WTC11 (cell line): ENCODE measurements at regions not wholly inside any gene's neighbourhood (a gene's known extent, or its start where the extent isn't known, plus 50 kb on each side); places are given as distances from the start of the nearest gene placed in this dataset.

Experiments used
- ATAC-seq: fragments of 200-7000 bp; cut with Tn5 transposase; 2 replicates; pipeline ENCODE4 v1.10.0; 2021; ENCODE audit warnings: mild to moderate bottlenecking, moderate library complexity
- CTCF ChIA-PET: fragments of 300-600 bp; sonication (Branson Sonifier 250); formaldehyde crosslinking; loops from one replicate; lab custom pipeline; 2021; ENCODE audit warnings: antibody characterized with exemption; lab: Charles Lee
- POLR2A ChIA-PET: fragments of 350-600 bp; sonication (Branson Sonifier 250); formaldehyde crosslinking; loops from one replicate; lab custom pipeline; 2021; ENCODE audit warnings: antibody characterized with exemption; lab: Charles Lee
- DNase-seq: peaks from one replicate; pipeline ENCODE4 v3.0.0; 2021; ENCODE audit warnings: low spot score
- H3K27ac Mint-ChIP-seq: 2 replicates; pipeline ENCODE4 v1.8.0; 2021; ENCODE audit warnings: mixed read lengths
- H3K27me3 Mint-ChIP-seq: 2 replicates; pipeline ENCODE4 v1.8.0; 2021; ENCODE audit warnings: low read depth, mild to moderate bottlenecking, moderate library complexity, mixed read lengths
- H3K36me3 Mint-ChIP-seq: 2 replicates; pipeline ENCODE4 v1.8.0; 2021; ENCODE audit warnings: mixed read lengths
- H3K4me1 Mint-ChIP-seq: 2 replicates; pipeline ENCODE4 v1.8.0; 2022; ENCODE audit warnings: mixed read lengths
- H3K4me3 Mint-ChIP-seq: 2 replicates; pipeline ENCODE4 v1.8.0; 2021; ENCODE audit warnings: mild to moderate bottlenecking, moderate library complexity, mixed read lengths
- H3K9me3 Mint-ChIP-seq: 2 replicates; pipeline ENCODE4 v1.8.0; 2021; ENCODE audit warnings: mixed read lengths
- CREB1 ChIP-seq: sonication (generic); formaldehyde crosslinking; IDR thresholded peaks from 2 replicates; pipeline ENCODE4 v1.8.0; 2023; ENCODE audit warnings: mild to moderate bottlenecking, missing genetic modification reagents
- CREM ChIP-seq: sonication (generic); formaldehyde crosslinking; IDR thresholded peaks from 2 replicates; pipeline ENCODE4 v1.8.1; 2022; ENCODE audit warnings: mild to moderate bottlenecking, missing genetic modification reagents, moderate library complexity
- ESRRA ChIP-seq: sonication (generic); formaldehyde crosslinking; IDR thresholded peaks from 2 replicates; pipeline ENCODE4 v1.8.1; 2022; ENCODE audit warnings: mild to moderate bottlenecking, missing genetic modification reagents, borderline replicate concordance
- HMGA2 ChIP-seq: fragments of 250-450 bp; sonication (Bioruptor Pico); IDR thresholded peaks from 2 replicates; pipeline ENCODE4 v1.4.0; 2021; ENCODE audit warnings: mild to moderate bottlenecking, moderate library complexity
- MYBL2 ChIP-seq: sonication (generic); formaldehyde crosslinking; IDR thresholded peaks from 2 replicates; pipeline ENCODE4 v1.8.1; 2023; ENCODE audit warnings: mild to moderate bottlenecking, moderate library complexity, missing genetic modification reagents
- NR2C2 ChIP-seq: sonication (generic); formaldehyde crosslinking; IDR thresholded peaks from 2 replicates; pipeline ENCODE4 v1.8.0; 2022; ENCODE audit warnings: mild to moderate bottlenecking, missing genetic modification reagents
- RORB ChIP-seq: fragments of 250-450 bp; sonication (Bioruptor Pico); IDR thresholded peaks from 2 replicates; pipeline ENCODE4 v1.9.0; 2021; ENCODE audit warnings: mild to moderate bottlenecking
- TCF7 ChIP-seq: sonication (generic); formaldehyde crosslinking; IDR thresholded peaks from 2 replicates; pipeline ENCODE4 v1.8.0; 2022; ENCODE audit warnings: mild to moderate bottlenecking, low read depth, missing genetic modification reagents, moderate library complexity
- ZNF121 ChIP-seq: sonication (generic); formaldehyde crosslinking; IDR thresholded peaks from 2 replicates; pipeline ENCODE4 v1.8.0; 2023; ENCODE audit warnings: missing genetic modification reagents
- ZNF138 ChIP-seq: sonication (generic); formaldehyde crosslinking; conservative IDR thresholded peaks from 2 replicates; pipeline ENCODE4 v1.8.1; 2022; ENCODE audit warnings: mild to moderate bottlenecking, moderate library complexity, missing genetic modification reagents
- TF ChIP-seq, protein P1 (sequence below): sonication (generic); formaldehyde crosslinking; IDR thresholded peaks from 2 replicates; pipeline ENCODE4 v1.8.1; 2022; ENCODE audit warnings: low read depth, missing genetic modification reagents, borderline replicate concordance
- TF ChIP-seq, protein P2 (sequence below): sonication (generic); formaldehyde crosslinking; IDR thresholded peaks from 2 replicates; pipeline ENCODE4 v1.8.0; 2022; ENCODE audit warnings: mild to moderate bottlenecking, missing genetic modification reagents
- TF ChIP-seq, protein P3 (sequence below): sonication (generic); formaldehyde crosslinking; IDR thresholded peaks from 2 replicates; pipeline ENCODE4 v1.8.1; 2023; ENCODE audit warnings: mild to moderate bottlenecking, moderate library complexity, missing genetic modification reagents
- TF ChIP-seq, protein P4 (sequence below): fragments of 250-450 bp; sonication (Bioruptor Pico); conservative IDR thresholded peaks from 2 replicates; pipeline ENCODE4 v1.9.0; 2021; ENCODE audit warnings: mild to moderate bottlenecking
- TF ChIP-seq, protein P5 (sequence below): fragments of 250-450 bp; sonication (Bioruptor Pico); IDR thresholded peaks from 2 replicates; pipeline ENCODE4 v1.9.0; 2021; ENCODE audit warnings: mild to moderate bottlenecking, borderline replicate concordance
- TF ChIP-seq, protein P6 (sequence below): fragments of 200-600 bp; IDR thresholded peaks from 2 replicates; pipeline ENCODE4 v1.8.0; 2022; ENCODE audit warnings: antibody characterized with exemption
- TF ChIP-seq, protein P7 (sequence below): sonication (generic); formaldehyde crosslinking; IDR thresholded peaks from 2 replicates; pipeline ENCODE4 v1.8.1; 2022; ENCODE audit warnings: missing genetic modification reagents, borderline replicate concordance
- TF ChIP-seq, protein P8 (sequence below): sonication (generic); formaldehyde crosslinking; IDR thresholded peaks from 2 replicates; pipeline ENCODE4 v1.8.0; 2022; ENCODE audit warnings: mild to moderate bottlenecking, missing genetic modification reagents
- TF ChIP-seq, protein P9 (sequence below): sonication (generic); formaldehyde crosslinking; IDR thresholded peaks from 2 replicates; pipeline ENCODE4 v1.8.0; 2022; ENCODE audit warnings: mild to moderate bottlenecking, missing genetic modification reagents

DNA sequence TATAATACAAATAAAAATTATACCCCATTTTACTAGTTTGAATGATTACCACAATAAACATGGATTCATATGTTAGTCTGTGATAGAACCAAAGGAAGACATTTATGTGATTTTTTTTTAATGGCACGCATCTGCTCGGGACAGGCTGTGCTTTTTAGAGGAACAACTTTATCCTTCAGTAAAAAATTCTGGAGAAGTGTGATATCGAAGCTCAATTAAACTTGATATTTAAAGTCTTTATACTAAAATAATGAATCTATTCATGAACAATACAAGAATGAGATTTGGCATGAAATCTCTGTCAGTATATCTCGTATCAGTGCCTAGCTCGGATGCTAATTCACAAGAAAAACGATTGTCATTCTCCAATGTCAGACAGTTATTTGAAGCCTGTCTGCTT lies 230.8 kb upstream of the ZNF717 start (continued):
- TF ChIP-seq CREM (CRISPR knock-in tag) (no peak), CREB1 (CRISPR knock-in tag) (no peak), ESRRA (CRISPR knock-in tag) (no peak), NR2C2 (CRISPR knock-in tag) (no peak), ZNF121 (CRISPR knock-in tag) (no peak), MYBL2 (CRISPR knock-in tag) (no peak)
- TF ChIP-seq, protein P1, sequence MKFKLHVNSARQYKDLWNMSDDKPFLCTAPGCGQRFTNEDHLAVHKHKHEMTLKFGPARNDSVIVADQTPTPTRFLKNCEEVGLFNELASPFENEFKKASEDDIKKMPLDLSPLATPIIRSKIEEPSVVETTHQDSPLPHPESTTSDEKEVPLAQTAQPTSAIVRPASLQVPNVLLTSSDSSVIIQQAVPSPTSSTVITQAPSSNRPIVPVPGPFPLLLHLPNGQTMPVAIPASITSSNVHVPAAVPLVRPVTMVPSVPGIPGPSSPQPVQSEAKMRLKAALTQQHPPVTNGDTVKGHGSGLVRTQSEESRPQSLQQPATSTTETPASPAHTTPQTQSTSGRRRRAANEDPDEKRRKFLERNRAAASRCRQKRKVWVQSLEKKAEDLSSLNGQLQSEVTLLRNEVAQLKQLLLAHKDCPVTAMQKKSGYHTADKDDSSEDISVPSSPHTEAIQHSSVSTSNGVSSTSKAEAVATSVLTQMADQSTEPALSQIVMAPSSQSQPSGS (CRISPR knock-in tag) = no peak
- TF ChIP-seq, protein P2, sequence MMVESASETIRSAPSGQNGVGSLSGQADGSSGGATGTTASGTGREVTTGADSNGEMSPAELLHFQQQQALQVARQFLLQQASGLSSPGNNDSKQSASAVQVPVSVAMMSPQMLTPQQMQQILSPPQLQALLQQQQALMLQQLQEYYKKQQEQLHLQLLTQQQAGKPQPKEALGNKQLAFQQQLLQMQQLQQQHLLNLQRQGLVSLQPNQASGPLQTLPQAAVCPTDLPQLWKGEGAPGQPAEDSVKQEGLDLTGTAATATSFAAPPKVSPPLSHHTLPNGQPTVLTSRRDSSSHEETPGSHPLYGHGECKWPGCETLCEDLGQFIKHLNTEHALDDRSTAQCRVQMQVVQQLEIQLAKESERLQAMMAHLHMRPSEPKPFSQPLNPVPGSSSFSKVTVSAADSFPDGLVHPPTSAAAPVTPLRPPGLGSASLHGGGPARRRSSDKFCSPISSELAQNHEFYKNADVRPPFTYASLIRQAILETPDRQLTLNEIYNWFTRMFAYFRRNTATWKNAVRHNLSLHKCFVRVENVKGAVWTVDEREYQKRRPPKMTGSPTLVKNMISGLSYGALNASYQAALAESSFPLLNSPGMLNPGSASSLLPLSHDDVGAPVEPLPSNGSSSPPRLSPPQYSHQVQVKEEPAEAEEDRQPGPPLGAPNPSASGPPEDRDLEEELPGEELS (CRISPR knock-in tag) = no peak
- TF ChIP-seq, protein P3, sequence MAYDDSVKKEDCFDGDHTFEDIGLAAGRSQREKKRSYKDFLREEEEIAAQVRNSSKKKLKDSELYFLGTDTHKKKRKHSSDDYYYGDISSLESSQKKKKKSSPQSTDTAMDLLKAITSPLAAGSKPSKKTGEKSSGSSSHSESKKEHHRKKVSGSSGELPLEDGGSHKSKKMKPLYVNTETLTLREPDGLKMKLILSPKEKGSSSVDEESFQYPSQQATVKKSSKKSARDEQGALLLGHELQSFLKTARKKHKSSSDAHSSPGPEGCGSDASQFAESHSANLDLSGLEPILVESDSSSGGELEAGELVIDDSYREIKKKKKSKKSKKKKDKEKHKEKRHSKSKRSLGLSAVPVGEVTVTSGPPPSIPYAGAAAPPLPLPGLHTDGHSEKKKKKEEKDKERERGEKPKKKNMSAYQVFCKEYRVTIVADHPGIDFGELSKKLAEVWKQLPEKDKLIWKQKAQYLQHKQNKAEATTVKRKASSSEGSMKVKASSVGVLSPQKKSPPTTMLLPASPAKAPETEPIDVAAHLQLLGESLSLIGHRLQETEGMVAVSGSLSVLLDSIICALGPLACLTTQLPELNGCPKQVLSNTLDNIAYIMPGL (CRISPR knock-in tag) = no peak
- TF ChIP-seq, protein P4, sequence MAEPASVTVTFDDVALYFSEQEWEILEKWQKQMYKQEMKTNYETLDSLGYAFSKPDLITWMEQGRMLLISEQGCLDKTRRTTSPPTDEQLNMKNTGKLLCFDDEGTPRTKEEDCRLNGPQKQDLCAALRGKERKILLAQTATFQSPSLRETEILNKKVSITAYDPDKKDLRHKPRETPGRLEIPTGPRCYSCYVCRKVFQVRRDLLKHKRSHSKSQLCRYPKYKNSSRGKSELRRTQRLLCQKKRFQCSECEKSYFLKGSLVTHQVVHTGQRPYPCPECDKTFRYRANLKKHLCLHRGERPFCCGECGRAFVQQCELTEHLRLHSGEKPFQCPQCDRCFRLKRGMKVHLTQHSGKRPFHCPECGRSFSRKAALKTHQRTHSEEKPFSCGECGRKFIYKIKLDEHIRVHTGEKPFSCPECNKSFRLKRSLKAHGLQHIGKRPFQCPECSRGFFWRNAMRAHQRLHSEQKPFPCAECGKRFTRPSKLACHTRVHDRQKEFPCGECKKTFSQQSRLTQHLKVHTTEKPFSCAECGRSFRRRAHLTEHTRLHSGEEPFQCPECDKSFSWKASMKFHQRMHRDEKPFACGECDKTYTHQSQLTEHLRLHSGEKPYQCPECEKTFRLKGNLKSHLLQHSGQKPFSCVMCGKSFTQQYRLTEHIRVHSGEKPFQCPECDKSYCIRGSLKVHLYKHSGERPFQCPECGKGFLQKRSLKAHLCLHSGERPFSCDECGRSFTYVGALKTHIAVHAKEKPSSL (CRISPR knock-in tag) = no peak

DNA sequence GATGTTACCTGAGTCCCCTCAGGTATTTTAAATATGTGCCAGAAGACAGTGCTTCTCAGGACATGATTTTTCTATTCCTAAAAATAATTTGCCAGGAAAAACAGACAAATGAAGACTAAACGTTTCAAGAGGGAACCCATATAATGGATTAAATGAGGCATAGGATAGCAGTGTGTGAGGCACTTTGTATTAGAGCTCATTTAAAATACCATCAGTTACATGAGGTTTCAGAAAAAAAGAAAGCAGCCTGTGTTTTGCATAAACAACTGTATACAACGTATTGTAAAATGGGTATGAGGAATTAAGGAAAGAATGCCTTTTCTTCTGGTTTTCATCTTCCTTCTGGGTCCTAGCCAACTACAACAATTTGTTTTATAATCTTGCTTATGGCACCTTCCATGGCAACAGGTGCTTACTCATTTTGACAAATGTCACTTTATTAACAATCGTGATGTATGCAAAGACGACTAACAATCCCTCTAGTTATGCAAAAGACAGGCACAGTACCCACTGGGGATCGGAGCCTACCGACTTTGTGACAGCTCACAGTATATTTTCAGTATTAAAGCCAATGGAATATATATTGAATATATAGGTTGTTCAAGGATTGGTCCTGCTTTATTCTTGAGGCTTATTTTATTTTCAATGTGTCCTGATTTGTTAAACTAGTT lies 231.6 kb upstream of the ZNF717 start:
- POLR2A ChIA-PET = no interaction called here
- TF ChIP-seq, protein P5, sequence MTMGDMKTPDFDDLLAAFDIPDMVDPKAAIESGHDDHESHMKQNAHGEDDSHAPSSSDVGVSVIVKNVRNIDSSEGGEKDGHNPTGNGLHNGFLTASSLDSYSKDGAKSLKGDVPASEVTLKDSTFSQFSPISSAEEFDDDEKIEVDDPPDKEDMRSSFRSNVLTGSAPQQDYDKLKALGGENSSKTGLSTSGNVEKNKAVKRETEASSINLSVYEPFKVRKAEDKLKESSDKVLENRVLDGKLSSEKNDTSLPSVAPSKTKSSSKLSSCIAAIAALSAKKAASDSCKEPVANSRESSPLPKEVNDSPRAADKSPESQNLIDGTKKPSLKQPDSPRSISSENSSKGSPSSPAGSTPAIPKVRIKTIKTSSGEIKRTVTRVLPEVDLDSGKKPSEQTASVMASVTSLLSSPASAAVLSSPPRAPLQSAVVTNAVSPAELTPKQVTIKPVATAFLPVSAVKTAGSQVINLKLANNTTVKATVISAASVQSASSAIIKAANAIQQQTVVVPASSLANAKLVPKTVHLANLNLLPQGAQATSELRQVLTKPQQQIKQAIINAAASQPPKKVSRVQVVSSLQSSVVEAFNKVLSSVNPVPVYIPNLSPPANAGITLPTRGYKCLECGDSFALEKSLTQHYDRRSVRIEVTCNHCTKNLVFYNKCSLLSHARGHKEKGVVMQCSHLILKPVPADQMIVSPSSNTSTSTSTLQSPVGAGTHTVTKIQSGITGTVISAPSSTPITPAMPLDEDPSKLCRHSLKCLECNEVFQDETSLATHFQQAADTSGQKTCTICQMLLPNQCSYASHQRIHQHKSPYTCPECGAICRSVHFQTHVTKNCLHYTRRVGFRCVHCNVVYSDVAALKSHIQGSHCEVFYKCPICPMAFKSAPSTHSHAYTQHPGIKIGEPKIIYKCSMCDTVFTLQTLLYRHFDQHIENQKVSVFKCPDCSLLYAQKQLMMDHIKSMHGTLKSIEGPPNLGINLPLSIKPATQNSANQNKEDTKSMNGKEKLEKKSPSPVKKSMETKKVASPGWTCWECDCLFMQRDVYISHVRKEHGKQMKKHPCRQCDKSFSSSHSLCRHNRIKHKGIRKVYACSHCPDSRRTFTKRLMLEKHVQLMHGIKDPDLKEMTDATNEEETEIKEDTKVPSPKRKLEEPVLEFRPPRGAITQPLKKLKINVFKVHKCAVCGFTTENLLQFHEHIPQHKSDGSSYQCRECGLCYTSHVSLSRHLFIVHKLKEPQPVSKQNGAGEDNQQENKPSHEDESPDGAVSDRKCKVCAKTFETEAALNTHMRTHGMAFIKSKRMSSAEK (CRISPR knock-in tag) = no peak
- no peak for TF ChIP-seq HMGA2 (CRISPR knock-in tag)
- no peak for TF ChIP-seq TCF7 (CRISPR knock-in tag)
- TF ChIP-seq, protein P6, sequence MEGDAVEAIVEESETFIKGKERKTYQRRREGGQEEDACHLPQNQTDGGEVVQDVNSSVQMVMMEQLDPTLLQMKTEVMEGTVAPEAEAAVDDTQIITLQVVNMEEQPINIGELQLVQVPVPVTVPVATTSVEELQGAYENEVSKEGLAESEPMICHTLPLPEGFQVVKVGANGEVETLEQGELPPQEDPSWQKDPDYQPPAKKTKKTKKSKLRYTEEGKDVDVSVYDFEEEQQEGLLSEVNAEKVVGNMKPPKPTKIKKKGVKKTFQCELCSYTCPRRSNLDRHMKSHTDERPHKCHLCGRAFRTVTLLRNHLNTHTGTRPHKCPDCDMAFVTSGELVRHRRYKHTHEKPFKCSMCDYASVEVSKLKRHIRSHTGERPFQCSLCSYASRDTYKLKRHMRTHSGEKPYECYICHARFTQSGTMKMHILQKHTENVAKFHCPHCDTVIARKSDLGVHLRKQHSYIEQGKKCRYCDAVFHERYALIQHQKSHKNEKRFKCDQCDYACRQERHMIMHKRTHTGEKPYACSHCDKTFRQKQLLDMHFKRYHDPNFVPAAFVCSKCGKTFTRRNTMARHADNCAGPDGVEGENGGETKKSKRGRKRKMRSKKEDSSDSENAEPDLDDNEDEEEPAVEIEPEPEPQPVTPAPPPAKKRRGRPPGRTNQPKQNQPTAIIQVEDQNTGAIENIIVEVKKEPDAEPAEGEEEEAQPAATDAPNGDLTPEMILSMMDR = no peak
- TF ChIP-seq, protein P7, sequence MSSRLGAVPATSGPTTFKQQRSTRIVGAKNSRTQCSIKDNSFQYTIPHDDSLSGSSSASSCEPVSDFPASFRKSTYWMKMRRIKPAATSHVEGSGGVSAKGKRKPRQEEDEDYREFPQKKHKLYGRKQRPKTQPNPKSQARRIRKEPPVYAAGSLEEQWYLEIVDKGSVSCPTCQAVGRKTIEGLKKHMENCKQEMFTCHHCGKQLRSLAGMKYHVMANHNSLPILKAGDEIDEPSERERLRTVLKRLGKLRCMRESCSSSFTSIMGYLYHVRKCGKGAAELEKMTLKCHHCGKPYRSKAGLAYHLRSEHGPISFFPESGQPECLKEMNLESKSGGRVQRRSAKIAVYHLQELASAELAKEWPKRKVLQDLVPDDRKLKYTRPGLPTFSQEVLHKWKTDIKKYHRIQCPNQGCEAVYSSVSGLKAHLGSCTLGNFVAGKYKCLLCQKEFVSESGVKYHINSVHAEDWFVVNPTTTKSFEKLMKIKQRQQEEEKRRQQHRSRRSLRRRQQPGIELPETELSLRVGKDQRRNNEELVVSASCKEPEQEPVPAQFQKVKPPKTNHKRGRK = no peak
- no peak for TF ChIP-seq RORB
- TF ChIP-seq, protein P8, sequence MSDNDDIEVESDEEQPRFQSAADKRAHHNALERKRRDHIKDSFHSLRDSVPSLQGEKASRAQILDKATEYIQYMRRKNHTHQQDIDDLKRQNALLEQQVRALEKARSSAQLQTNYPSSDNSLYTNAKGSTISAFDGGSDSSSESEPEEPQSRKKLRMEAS = no peak
- TF ChIP-seq, protein P9, sequence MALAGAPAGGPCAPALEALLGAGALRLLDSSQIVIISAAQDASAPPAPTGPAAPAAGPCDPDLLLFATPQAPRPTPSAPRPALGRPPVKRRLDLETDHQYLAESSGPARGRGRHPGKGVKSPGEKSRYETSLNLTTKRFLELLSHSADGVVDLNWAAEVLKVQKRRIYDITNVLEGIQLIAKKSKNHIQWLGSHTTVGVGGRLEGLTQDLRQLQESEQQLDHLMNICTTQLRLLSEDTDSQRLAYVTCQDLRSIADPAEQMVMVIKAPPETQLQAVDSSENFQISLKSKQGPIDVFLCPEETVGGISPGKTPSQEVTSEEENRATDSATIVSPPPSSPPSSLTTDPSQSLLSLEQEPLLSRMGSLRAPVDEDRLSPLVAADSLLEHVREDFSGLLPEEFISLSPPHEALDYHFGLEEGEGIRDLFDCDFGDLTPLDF (CRISPR knock-in tag) = no peak
- no peak for TF ChIP-seq ZNF138 (CRISPR knock-in tag)

More for the DNA sequence above, 231.6 kb upstream of the ZNF717 start:
- H3K27me3 Mint-ChIP-seq = no peaks in the 10 kb centered on the region
- H3K4me3 Mint-ChIP-seq = no peak overlapping the region
- no peaks in the 10 kb centered on the region for H3K36me3 Mint-ChIP-seq
- DNase-seq (no peak), ATAC-seq (no peak)
- H3K27ac Mint-ChIP-seq = no peak overlapping the region
- CTCF ChIA-PET = no interaction called here
- H3K4me1 Mint-ChIP-seq = peaks cover 16% of the 10 kb centered on the region
- H3K9me3 Mint-ChIP-seq = peaks cover 9% of the 10 kb centered on the region
